SIG-M5 treated with dmso at 0.1 percent for 504 hours (cell line): ENCODE measurements at regions not wholly inside any gene's neighbourhood (a gene's known extent, or its start where the extent isn't known, plus 50 kb on each side); places are given as distances from the start of the nearest gene placed in this dataset.

Source experiments
- DNase-seq: peaks from one replicate; lab custom pipeline; 2025; ENCODE audit not compliant: unreplicated experiment; lab: John Stamatoyannopoulos, UW

- DNase-seq = no peak
These were observed 254.4 kb downstream of the ETAA1 start for GRCh38 chr2:67651565-67651964.

GRCh38 chr2:67652679-67653078, 255.5 kb downstream of the ETAA1 start:
- DNase-seq = no peak

GRCh38 chr2:67656875-67657274, 259.7 kb downstream of the ETAA1 start:
- DNase-seq = no peak

- no peak for DNase-seq
These were observed 261.7 kb downstream of the ETAA1 start for GRCh38 chr2:67658820-67659219.

- DNase-seq = no peak
These were observed 263.0 kb downstream of the ETAA1 start for GRCh38 chr2:67660015-67660602.

- no peak for DNase-seq
These were observed 263.7 kb downstream of the ETAA1 start for GRCh38 chr2:67660871-67661270.

- no peak for DNase-seq
These were observed 265.1 kb downstream of the ETAA1 start for GRCh38 chr2:67662222-67662621.

- no peak for DNase-seq
These were observed 266.6 kb downstream of the ETAA1 start for GRCh38 chr2:67663776-67664175.

GRCh38 chr2:67666386-67667053, 269.4 kb downstream of the ETAA1 start:
- no peak for DNase-seq

- no peak for DNase-seq
These were observed 270.1 kb downstream of the ETAA1 start for GRCh38 chr2:67667054-67667908.

GRCh38 chr2:67668538-67668937, 271.4 kb downstream of the ETAA1 start:
- no peak for DNase-seq

- no peak for DNase-seq
These were observed 272.0 kb downstream of the ETAA1 start for GRCh38 chr2:67669168-67669567.

- no peak for DNase-seq
These were observed 272.6 kb downstream of the ETAA1 start for GRCh38 chr2:67669766-67670165.

- DNase-seq = no peak
These were observed 273.6 kb downstream of the ETAA1 start for GRCh38 chr2:67670747-67671183.

- DNase-seq = no peak
These were observed 274.6 kb downstream of the ETAA1 start for GRCh38 chr2:67671464-67672450.

- DNase-seq = no peak
These were observed 277.5 kb downstream of the ETAA1 start for GRCh38 chr2:67674668-67675067.

GRCh38 chr2:67684991-67685390, 287.9 kb downstream of the ETAA1 start:
- DNase-seq = no peak

GRCh38 chr2:67686254-67686653, 289.1 kb downstream of the ETAA1 start:
- no peak for DNase-seq

GRCh38 chr2:67689186-67689585, 292.1 kb downstream of the ETAA1 start:
- DNase-seq = no peak

- no peak for DNase-seq
These were observed 292.5 kb downstream of the ETAA1 start for GRCh38 chr2:67689651-67690050.

- no peak for DNase-seq
These were observed 297.3 kb downstream of the ETAA1 start for GRCh38 chr2:67694445-67694844.
